HEK293 (cell line): ENCODE measurements at regions not wholly inside any gene's neighbourhood (a gene's known extent, or its start where the extent isn't known, plus 50 kb on each side); places are given as distances from the start of the nearest gene placed in this dataset.

Experiments used
- CTCF ChIA-PET: fragments of 350-600 bp; formaldehyde crosslinking; extraction: SDS; loops from one replicate; lab custom pipeline; 2021; ENCODE audit warnings: antibody characterized with exemption; lab: Yijun Ruan, JAX
- POLR2A ChIA-PET: fragments of 300-600 bp; formaldehyde crosslinking; extraction: SDS; loops from one replicate; lab custom pipeline; 2020; ENCODE audit warnings: antibody characterized with exemption, inconsistent platforms; lab: Yijun Ruan, JAX
- H3K27ac ChIP-seq: fragments of 200-500 bp; sonication (Bioruptor generic); 2 replicates; pipeline ENCODE4 v1.5.1; 2014; ENCODE audit warnings: low read depth, low read length, control low read depth, inconsistent platforms; ENCODE audit errors: extremely low read depth
- H3K36me3 ChIP-seq, 2 experiments: fragments of 200-500 bp in 1 of 2; sonication (Bioruptor generic) in 1 of 2; 1 replicate in 1 of 2; 2 replicates in 1 of 2; pipeline ENCODE4 v1.5.1; 2014 to 2017; ENCODE audit warnings: inconsistent platforms in 2 of 2, low read length in 2 of 2; ENCODE audit not compliant: control insufficient read depth in 2 of 2, insufficient read depth in 1 of 2
- H3K4me1 ChIP-seq: fragments of 200-500 bp; sonication (Bioruptor generic); 2 replicates; pipeline ENCODE4 v1.5.1; 2014; ENCODE audit warnings: mild to moderate bottlenecking, low read length, inconsistent platforms; ENCODE audit not compliant: control insufficient read depth, insufficient read depth
- H3K4me3 ChIP-seq: 2 replicates; pipeline ENCODE4 v1.5.1; 2011; ENCODE audit warnings: low read depth, mild to moderate bottlenecking, control low read depth, low read length, moderate library complexity
- H3K9me3 ChIP-seq: fragments of 200-500 bp; sonication (Bioruptor generic); 2 replicates; pipeline ENCODE4 v1.5.1; 2014; ENCODE audit warnings: low read depth, low read length, inconsistent platforms; ENCODE audit not compliant: control insufficient read depth, insufficient read depth
- AEBP2 ChIP-seq: fragments of 450-650 bp; formaldehyde crosslinking; IDR thresholded peaks from 2 replicates; pipeline ENCODE4 v1.5.1; 2016; ENCODE audit warnings: missing biosample characterization, missing genetic modification characterization, borderline replicate concordance
- KLF1 ChIP-seq: fragments of 450-650 bp; formaldehyde crosslinking; IDR thresholded peaks from 2 replicates; pipeline ENCODE4 v1.5.1; 2016; ENCODE audit warnings: missing biosample characterization, missing genetic modification characterization
- PBX3 ChIP-seq: sonication (generic); formaldehyde crosslinking; IDR thresholded peaks from 2 replicates; pipeline ENCODE4 v1.8.1; 2022; ENCODE audit warnings: mild to moderate bottlenecking, moderate library complexity, missing genetic modification reagents
- REST ChIP-seq: fragments of 450-650 bp; formaldehyde crosslinking; IDR thresholded peaks from 2 replicates; pipeline ENCODE4 v1.5.1; 2016; ENCODE audit warnings: missing biosample characterization, missing genetic modification characterization
- SALL2 ChIP-seq: fragments of 450-650 bp; formaldehyde crosslinking; IDR thresholded peaks from 2 replicates; pipeline ENCODE4 v1.5.0; 2017; ENCODE audit warnings: missing biosample characterization, mild to moderate bottlenecking, missing genetic modification characterization, borderline replicate concordance
- ZBTB7A ChIP-seq: fragments of 450-650 bp; formaldehyde crosslinking; IDR thresholded peaks from 2 replicates; pipeline ENCODE4 v1.5.1; 2016; ENCODE audit warnings: low read depth, missing biosample characterization, missing genetic modification characterization
- ZBTB8A ChIP-seq: fragments of 450-650 bp; formaldehyde crosslinking; IDR thresholded peaks from 2 replicates; pipeline ENCODE4 v1.5.1; 2016; ENCODE audit warnings: missing biosample characterization, missing genetic modification characterization
- ZFP37 ChIP-seq: fragments of 450-650 bp; formaldehyde crosslinking; IDR thresholded peaks from 2 replicates; pipeline ENCODE4 v1.5.1; 2016; ENCODE audit warnings: missing biosample characterization, missing genetic modification characterization
- ZNF148 ChIP-seq: fragments of 450-650 bp; formaldehyde crosslinking; IDR thresholded peaks from 2 replicates; pipeline ENCODE4 v1.5.0; 2017; ENCODE audit warnings: missing biosample characterization, missing genetic modification characterization, borderline replicate concordance
- ZNF202 ChIP-seq: fragments of 450-650 bp; formaldehyde crosslinking; IDR thresholded peaks from 2 replicates; pipeline ENCODE4 v1.5.1; 2016; ENCODE audit warnings: missing biosample characterization, missing genetic modification characterization, borderline replicate concordance
- ZNF239 ChIP-seq: fragments of 450-650 bp; formaldehyde crosslinking; IDR thresholded peaks from 2 replicates; pipeline ENCODE4 v1.5.1; 2016; ENCODE audit warnings: missing biosample characterization, missing genetic modification characterization
- ZNF311 ChIP-seq: fragments of 450-650 bp; formaldehyde crosslinking; IDR thresholded peaks from 2 replicates; pipeline ENCODE4 v1.5.1; 2017; ENCODE audit warnings: missing biosample characterization, missing genetic modification characterization, borderline replicate concordance
- ZNF354C ChIP-seq: fragments of 450-650 bp; formaldehyde crosslinking; IDR thresholded peaks from 2 replicates; pipeline ENCODE4 v1.5.1; 2016; ENCODE audit warnings: missing biosample characterization, missing genetic modification characterization, low read depth, borderline replicate concordance
- ZNF366 ChIP-seq: fragments of 450-650 bp; formaldehyde crosslinking; conservative IDR thresholded peaks from 2 replicates; pipeline ENCODE4 v1.5.1; 2016; ENCODE audit warnings: missing biosample characterization, missing genetic modification characterization
- ZNF398 ChIP-seq: fragments of 450-650 bp; formaldehyde crosslinking; IDR thresholded peaks from 2 replicates; pipeline ENCODE4 v1.5.1; 2017; ENCODE audit warnings: missing biosample characterization, missing genetic modification characterization
- ZNF404 ChIP-seq: fragments of 450-650 bp; formaldehyde crosslinking; IDR thresholded peaks from 2 replicates; pipeline ENCODE4 v1.5.1; 2017; ENCODE audit warnings: missing biosample characterization, missing genetic modification characterization
- ZNF488 ChIP-seq: fragments of 450-650 bp; formaldehyde crosslinking; IDR thresholded peaks from 2 replicates; pipeline ENCODE4 v1.5.1; 2016; ENCODE audit warnings: missing biosample characterization, missing genetic modification characterization
- ZNF513 ChIP-seq: fragments of 450-650 bp; IDR thresholded peaks from 2 replicates; pipeline ENCODE4 v1.5.1; 2018; ENCODE audit warnings: missing biosample characterization, missing genetic modification characterization
- ZNF544 ChIP-seq: fragments of 450-650 bp; formaldehyde crosslinking; IDR thresholded peaks from 2 replicates; pipeline ENCODE4 v1.5.0; 2017; ENCODE audit warnings: missing biosample characterization, missing genetic modification characterization
- ZNF548 ChIP-seq: fragments of 450-650 bp; formaldehyde crosslinking; IDR thresholded peaks from 2 replicates; pipeline ENCODE4 v1.5.1; 2016; ENCODE audit warnings: missing biosample characterization, missing genetic modification characterization
- ZNF558 ChIP-seq: fragments of 450-650 bp; formaldehyde crosslinking; IDR thresholded peaks from 2 replicates; pipeline ENCODE4 v1.5.1; 2016; ENCODE audit warnings: missing biosample characterization, missing genetic modification characterization
- ZNF560 ChIP-seq: fragments of 450-650 bp; formaldehyde crosslinking; IDR thresholded peaks from 2 replicates; pipeline ENCODE4 v1.5.1; 2017; ENCODE audit warnings: missing biosample characterization, missing genetic modification characterization, borderline replicate concordance
- ZNF658 ChIP-seq: fragments of 450-650 bp; formaldehyde crosslinking; IDR thresholded peaks from 2 replicates; pipeline ENCODE4; 2016; ENCODE audit warnings: missing biosample characterization, missing genetic modification characterization
- ZNF837 ChIP-seq: fragments of 450-650 bp; formaldehyde crosslinking; IDR thresholded peaks from 2 replicates; pipeline ENCODE4 v1.5.1; 2016; ENCODE audit warnings: missing biosample characterization, missing genetic modification characterization

- TF ChIP-seq REST (tag by site-specific recombination) (no peak), ZNF354C (tag by site-specific recombination) (no peak), ZNF311 (tag by site-specific recombination) (no peak), ZNF148 (no peak), ZNF366 (tag by site-specific recombination) (no peak), ZNF544 (tag by site-specific recombination) (no peak)
Observed at GRCh38 chr7:13308423-13308822, 621.0 kb downstream of the ARL4A start (continued).

- CTCF ChIA-PET = no interaction called here
- POLR2A ChIA-PET = no interaction called here
- no peaks in the 10 kb centered on the region for H3K9me3 ChIP-seq
Observed at GRCh38 chr7:13309535-13309934, 622.1 kb downstream of the ARL4A start.

More at GRCh38 chr7:13309535-13309934, 622.1 kb downstream of the ARL4A start:
- Histone ChIP-seq H3K36me3 (no peaks in the 10 kb centered on the region), H3K4me1 (no peaks in the 10 kb centered on the region), H3K4me3 (no peak overlapping the region), H3K27ac (no peak overlapping the region)
- TF ChIP-seq ZFP37 (tag by site-specific recombination) (no peak), ZNF837 (tag by site-specific recombination) (no peak), KLF1 (tag by site-specific recombination) (no peak), ZNF560 (tag by site-specific recombination) (no peak), ZNF202 (no peak), SALL2 (tag by site-specific recombination) (no peak), ZNF239 (tag by site-specific recombination) (no peak), PBX3 (CRISPR knock-in tag) (no peak), ZBTB7A (tag by site-specific recombination) (no peak), ZNF658 (no peak), ZNF404 (tag by site-specific recombination) (no peak), ZNF513 (no peak), ZNF488 (tag by site-specific recombination) (no peak), ZBTB8A (tag by site-specific recombination) (no peak), ZNF398 (no peak), ZNF558 (tag by site-specific recombination) (no peak), ZNF548 (tag by site-specific recombination) (no peak), AEBP2 (tag by site-specific recombination) (no peak)
